ENCODE measurements at regions not wholly inside any gene's neighbourhood (a gene's known extent, or its start where the extent isn't known, plus 50 kb on each side); places are given as distances from the start of the nearest gene placed in this dataset.

DNA sequence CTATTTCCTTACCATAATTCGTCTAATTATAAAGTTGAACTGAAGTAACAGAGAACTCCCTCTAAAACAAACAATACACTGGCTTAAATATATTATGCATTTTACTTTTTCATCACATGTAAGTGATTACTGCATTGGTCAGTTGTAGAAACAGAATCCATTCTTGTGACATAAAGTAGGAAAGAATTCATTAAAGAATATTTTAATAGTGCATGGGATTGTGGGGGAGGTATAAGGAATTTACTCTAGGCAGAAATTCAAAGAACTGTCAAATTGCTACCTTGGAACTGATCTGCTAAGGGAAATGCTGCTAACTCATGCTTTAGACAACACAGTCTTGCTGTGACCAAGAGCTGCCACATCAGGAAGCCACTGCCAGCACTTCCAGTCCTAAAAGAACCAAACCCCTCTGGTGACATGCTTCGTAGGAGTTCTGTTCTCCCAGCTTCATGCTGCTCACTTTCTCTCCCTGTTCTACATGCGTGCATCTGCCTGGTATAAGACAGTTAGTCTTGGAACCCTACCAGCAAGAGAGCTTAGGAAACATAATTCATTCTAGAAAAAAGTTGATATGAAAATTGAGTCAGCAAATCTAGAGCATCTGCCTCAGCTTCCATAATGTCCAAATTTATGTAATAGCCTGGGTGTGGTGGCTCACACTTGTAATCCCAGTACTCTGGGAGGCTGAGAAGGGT lies 1137.6 kb upstream of the NXPH2 start:
- intact Hi-C loops (cut with micrococcal nuclease; ENCODE audit: unreplicated experiment), result no loop called here

DNA sequence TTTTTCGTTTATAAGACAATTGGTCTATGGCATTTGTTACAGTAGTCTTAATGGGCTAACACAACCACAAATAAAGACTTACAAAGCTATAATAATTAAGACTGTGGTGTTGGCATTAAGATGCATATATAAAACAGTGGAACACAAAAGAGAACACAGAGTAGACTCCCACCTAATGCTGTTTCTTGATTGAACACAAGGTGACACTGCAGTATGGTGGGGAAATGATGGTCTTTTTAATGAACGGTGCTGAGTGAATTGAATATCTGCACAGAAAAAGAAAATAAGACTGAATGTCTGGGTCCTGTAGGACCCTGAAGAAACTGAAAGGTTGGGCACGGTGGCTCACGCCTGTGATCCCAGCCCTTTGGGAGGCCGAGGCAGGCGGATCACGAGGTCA lies 1136.6 kb upstream of the NXPH2 start:
- no peaks in the 10 kb centered on the region for H3K4me1 ChIP-seq (ENCODE audit: control insufficient read depth, insufficient read depth, low read length)
- BruUV-seq (replicated peaks), result no TSS peak
- no peak for ATAC-seq
- no peaks in the 10 kb centered on the region; the same call in 1 of the 2 replicates for H3K9me3 ChIP-seq (ENCODE audit: control insufficient read depth, insufficient read depth, low read depth, low read length)
- intact Hi-C loops (cut with micrococcal nuclease; ENCODE audit: unreplicated experiment) (no loop called here), in situ Hi-C loops (cut with HindIII; ENCODE audit: low pct_unique_long_range_greater_than_20kb, low sequenced_read_pairs) (no loop called here)
- TF ChIP-seq TCF7L2 (IDR thresholded peaks at IDR 0.05; ENCODE audit: low read depth, low read length), result no peak
- TF ChIP-seq, protein P1, sequence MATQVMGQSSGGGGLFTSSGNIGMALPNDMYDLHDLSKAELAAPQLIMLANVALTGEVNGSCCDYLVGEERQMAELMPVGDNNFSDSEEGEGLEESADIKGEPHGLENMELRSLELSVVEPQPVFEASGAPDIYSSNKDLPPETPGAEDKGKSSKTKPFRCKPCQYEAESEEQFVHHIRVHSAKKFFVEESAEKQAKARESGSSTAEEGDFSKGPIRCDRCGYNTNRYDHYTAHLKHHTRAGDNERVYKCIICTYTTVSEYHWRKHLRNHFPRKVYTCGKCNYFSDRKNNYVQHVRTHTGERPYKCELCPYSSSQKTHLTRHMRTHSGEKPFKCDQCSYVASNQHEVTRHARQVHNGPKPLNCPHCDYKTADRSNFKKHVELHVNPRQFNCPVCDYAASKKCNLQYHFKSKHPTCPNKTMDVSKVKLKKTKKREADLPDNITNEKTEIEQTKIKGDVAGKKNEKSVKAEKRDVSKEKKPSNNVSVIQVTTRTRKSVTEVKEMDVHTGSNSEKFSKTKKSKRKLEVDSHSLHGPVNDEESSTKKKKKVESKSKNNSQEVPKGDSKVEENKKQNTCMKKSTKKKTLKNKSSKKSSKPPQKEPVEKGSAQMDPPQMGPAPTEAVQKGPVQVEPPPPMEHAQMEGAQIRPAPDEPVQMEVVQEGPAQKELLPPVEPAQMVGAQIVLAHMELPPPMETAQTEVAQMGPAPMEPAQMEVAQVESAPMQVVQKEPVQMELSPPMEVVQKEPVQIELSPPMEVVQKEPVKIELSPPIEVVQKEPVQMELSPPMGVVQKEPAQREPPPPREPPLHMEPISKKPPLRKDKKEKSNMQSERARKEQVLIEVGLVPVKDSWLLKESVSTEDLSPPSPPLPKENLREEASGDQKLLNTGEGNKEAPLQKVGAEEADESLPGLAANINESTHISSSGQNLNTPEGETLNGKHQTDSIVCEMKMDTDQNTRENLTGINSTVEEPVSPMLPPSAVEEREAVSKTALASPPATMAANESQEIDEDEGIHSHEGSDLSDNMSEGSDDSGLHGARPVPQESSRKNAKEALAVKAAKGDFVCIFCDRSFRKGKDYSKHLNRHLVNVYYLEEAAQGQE (IDR thresholded peaks at IDR 0.05; ENCODE audit: insufficient read depth in 1 of 2, low read depth in 2 of 2, low read length in 1 of 2), result no peak
- TF ChIP-seq, protein P2, sequence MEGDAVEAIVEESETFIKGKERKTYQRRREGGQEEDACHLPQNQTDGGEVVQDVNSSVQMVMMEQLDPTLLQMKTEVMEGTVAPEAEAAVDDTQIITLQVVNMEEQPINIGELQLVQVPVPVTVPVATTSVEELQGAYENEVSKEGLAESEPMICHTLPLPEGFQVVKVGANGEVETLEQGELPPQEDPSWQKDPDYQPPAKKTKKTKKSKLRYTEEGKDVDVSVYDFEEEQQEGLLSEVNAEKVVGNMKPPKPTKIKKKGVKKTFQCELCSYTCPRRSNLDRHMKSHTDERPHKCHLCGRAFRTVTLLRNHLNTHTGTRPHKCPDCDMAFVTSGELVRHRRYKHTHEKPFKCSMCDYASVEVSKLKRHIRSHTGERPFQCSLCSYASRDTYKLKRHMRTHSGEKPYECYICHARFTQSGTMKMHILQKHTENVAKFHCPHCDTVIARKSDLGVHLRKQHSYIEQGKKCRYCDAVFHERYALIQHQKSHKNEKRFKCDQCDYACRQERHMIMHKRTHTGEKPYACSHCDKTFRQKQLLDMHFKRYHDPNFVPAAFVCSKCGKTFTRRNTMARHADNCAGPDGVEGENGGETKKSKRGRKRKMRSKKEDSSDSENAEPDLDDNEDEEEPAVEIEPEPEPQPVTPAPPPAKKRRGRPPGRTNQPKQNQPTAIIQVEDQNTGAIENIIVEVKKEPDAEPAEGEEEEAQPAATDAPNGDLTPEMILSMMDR (IDR thresholded peaks at IDR 0.05), result peak; percentile 25; the same call in 1 of the 2 replicates
- no peak for TF ChIP-seq SIN3A (IDR thresholded peaks at IDR 0.05; ENCODE audit: borderline replicate concordance, insufficient read depth, low read depth, low read length)
- no peak for TF ChIP-seq POLR2AphosphoS5 (IDR thresholded peaks at IDR 0.05; ENCODE audit: low read depth, low read length)
- no peak overlapping the region for H3K27ac ChIP-seq (ENCODE audit: low read length)
- ChIA-PET POLR2A (no interaction called here), CTCF (no interaction called here)
- H3K27me3 ChIP-seq (ENCODE audit: control insufficient read depth, insufficient read depth, low read length), result no peaks in the 10 kb centered on the region
- no peaks in the 10 kb centered on the region for H3K36me3 ChIP-seq (ENCODE audit: control insufficient read depth, insufficient read depth, low read length)
- DNase-seq (ENCODE audit: low read depth, low spot score), result no peak
- H3K4me3 ChIP-seq (ENCODE audit: low read depth in 2 of 2, low read length in 2 of 2), result no peak overlapping the region

More for the DNA sequence above, 1137.6 kb upstream of the NXPH2 start:
- in situ Hi-C loops (cut with HindIII; ENCODE audit: low pct_unique_long_range_greater_than_20kb, low sequenced_read_pairs), result no loop called here
- no peak overlapping the region for H3K4me3 ChIP-seq (ENCODE audit: low read depth in 2 of 2, low read length in 2 of 2)
- H3K27me3 ChIP-seq (ENCODE audit: control insufficient read depth, insufficient read depth, low read length), result no peaks in the 10 kb centered on the region
- ChIA-PET POLR2A (interaction anchor here (0.6 kb wide), 1 partner anchor 117 kb away, joined by 3 read pairs; no protein-coding TSS in a partner anchor), CTCF (no interaction called here)
- no peaks in the 10 kb centered on the region; the same call in 1 of the 2 replicates for H3K9me3 ChIP-seq (ENCODE audit: control insufficient read depth, insufficient read depth, low read depth, low read length)
- no peak for TF ChIP-seq POLR2AphosphoS5 (IDR thresholded peaks at IDR 0.05; ENCODE audit: low read depth, low read length)
- TF ChIP-seq, protein P2 (IDR thresholded peaks at IDR 0.05), result no peak
- no peak for TF ChIP-seq TCF7L2 (IDR thresholded peaks at IDR 0.05; ENCODE audit: low read depth, low read length)
- TF ChIP-seq, protein P1 (IDR thresholded peaks at IDR 0.05; ENCODE audit: insufficient read depth in 1 of 2, low read depth in 2 of 2, low read length in 1 of 2), result no peak
- TF ChIP-seq SIN3A (IDR thresholded peaks at IDR 0.05; ENCODE audit: borderline replicate concordance, insufficient read depth, low read depth, low read length), result no peak
- no peaks in the 10 kb centered on the region for H3K36me3 ChIP-seq (ENCODE audit: control insufficient read depth, insufficient read depth, low read length)
- no peaks in the 10 kb centered on the region for H3K4me1 ChIP-seq (ENCODE audit: control insufficient read depth, insufficient read depth, low read length)
- ATAC-seq, result no peak
- no peak for DNase-seq (ENCODE audit: low read depth, low spot score)
- no peak overlapping the region for H3K27ac ChIP-seq (ENCODE audit: low read length)
- BruUV-seq (replicated peaks), result no TSS peak
